ACC112 (cell line): ENCODE measurements at regions not wholly inside any gene's neighbourhood (a gene's known extent, or its start where the extent isn't known, plus 50 kb on each side); places are given as distances from the start of the nearest gene placed in this dataset.
"Not testable (repeated sequence)": the region's sequence is repeated elsewhere in the genome, so short reads cannot be mapped to it uniquely, and the experiment has no call there.

Source experiments
- H2AFZ ChIP-seq: fragments of 200-600 bp; sonication (generic); one replicate; pipeline ENCODE4 v1.6.0; 2017; ENCODE audit warnings: antibody characterized with exemption, low read length; ENCODE audit not compliant: unreplicated experiment
- H3K27ac ChIP-seq: fragments of 200-600 bp; sonication (generic); 2 replicates; pipeline ENCODE4 v1.5.1; 2014; ENCODE audit warnings: low read depth, mild to moderate bottlenecking, antibody characterized with exemption, low read length, moderate library complexity
- H3K27me3 ChIP-seq: fragments of 200-600 bp; sonication (generic); 2 replicates; pipeline ENCODE4 v1.6.1; 2014; ENCODE audit warnings: mild to moderate bottlenecking, antibody characterized with exemption, low read length, moderate library complexity, mixed read lengths; ENCODE audit not compliant: insufficient read depth
- H3K36me3 ChIP-seq: fragments of 200-600 bp; sonication (generic); 2 replicates; pipeline ENCODE4 v1.6.1; 2016; ENCODE audit warnings: mild to moderate bottlenecking, antibody characterized with exemption, low read length, moderate library complexity, mixed read lengths; ENCODE audit not compliant: insufficient read depth
- H3K4me1 ChIP-seq: fragments of 200-600 bp; sonication (generic); one replicate; pipeline ENCODE4 v1.6.1; 2016; ENCODE audit warnings: low read length, mixed read lengths; ENCODE audit not compliant: insufficient read depth, unreplicated experiment, control insufficient read depth
- H3K4me3 ChIP-seq: fragments of 200-600 bp; sonication (generic); 2 replicates; pipeline ENCODE4 v1.5.1; 2014; ENCODE audit warnings: mild to moderate bottlenecking, low read depth, low read length
- H3K79me2 ChIP-seq: fragments of 200-600 bp; sonication (generic); one replicate; pipeline ENCODE4 v1.6.0; 2016; ENCODE audit warnings: low read length; ENCODE audit not compliant: control insufficient read depth, unreplicated experiment, insufficient read depth

- H3K4me3 ChIP-seq: no peak overlapping the region
- no peak overlapping the region for H3K27ac ChIP-seq
- no peak overlapping the region for H2AFZ ChIP-seq
- no peaks in the 10 kb centered on the region for H3K27me3 ChIP-seq
- no peaks in the 10 kb centered on the region for H3K4me1 ChIP-seq
- no peaks in the 10 kb centered on the region for H3K79me2 ChIP-seq
- no peaks in the 10 kb centered on the region for H3K36me3 ChIP-seq
Observed at GRCh38 chr1:189131576-189131975, 1346.1 kb downstream of the BRINP3 start.

GRCh38 chr1:189139748-189140147, 1337.9 kb downstream of the BRINP3 start:
- not testable (repeated sequence) for H3K36me3 ChIP-seq, H2AFZ ChIP-seq, H3K4me3 ChIP-seq

GRCh38 chr1:189141056-189141455, 1336.6 kb downstream of the BRINP3 start:
- Histone ChIP-seq H3K4me3 (no peak overlapping the region), H3K36me3 (no peaks in the 10 kb centered on the region), H3K4me1 (no peaks in the 10 kb centered on the region), H3K27ac (no peak overlapping the region), H2AFZ (no peak overlapping the region), H3K27me3 (no peaks in the 10 kb centered on the region), H3K79me2 (no peaks in the 10 kb centered on the region)

More at GRCh38 chr1:189139748-189140147, 1337.9 kb downstream of the BRINP3 start:
- not testable (repeated sequence) for H3K27me3 ChIP-seq, H3K4me1 ChIP-seq, H3K79me2 ChIP-seq, H3K27ac ChIP-seq

- H3K79me2 ChIP-seq: no peaks in the 10 kb centered on the region
- no peaks in the 10 kb centered on the region for H3K36me3 ChIP-seq
- no peak overlapping the region for H3K4me3 ChIP-seq
- H3K4me1 ChIP-seq: no peaks in the 10 kb centered on the region
- no peak overlapping the region for H3K27ac ChIP-seq
- no peak overlapping the region for H2AFZ ChIP-seq
- no peaks in the 10 kb centered on the region for H3K27me3 ChIP-seq
Observed at GRCh38 chr1:189149547-189150375, 1327.9 kb downstream of the BRINP3 start.

GRCh38 chr1:189150624-189151023, 1327.0 kb downstream of the BRINP3 start:
- Histone ChIP-seq H3K4me1 (no peaks in the 10 kb centered on the region), H3K79me2 (no peaks in the 10 kb centered on the region), H2AFZ (no peak overlapping the region), H3K27me3 (no peaks in the 10 kb centered on the region), H3K4me3 (no peak overlapping the region), H3K27ac (no peak overlapping the region), H3K36me3 (no peaks in the 10 kb centered on the region)

GRCh38 chr1:189151361-189151760, 1326.3 kb downstream of the BRINP3 start:
- Histone ChIP-seq H3K4me3 (no peak overlapping the region), H3K4me1 (no peaks in the 10 kb centered on the region), H3K36me3 (no peaks in the 10 kb centered on the region), H3K27me3 (no peaks in the 10 kb centered on the region), H3K79me2 (no peaks in the 10 kb centered on the region), H2AFZ (no peak overlapping the region), H3K27ac (no peak overlapping the region)

GRCh38 chr1:189152685-189153084, 1325.0 kb downstream of the BRINP3 start:
- no peaks in the 10 kb centered on the region for H3K36me3 ChIP-seq
- no peak overlapping the region for H3K27ac ChIP-seq
- H2AFZ ChIP-seq: no peak overlapping the region
- no peaks in the 10 kb centered on the region for H3K4me1 ChIP-seq
- no peaks in the 10 kb centered on the region for H3K27me3 ChIP-seq
- H3K4me3 ChIP-seq: no peak overlapping the region
- no peaks in the 10 kb centered on the region for H3K79me2 ChIP-seq

GRCh38 chr1:189158155-189158554, 1319.5 kb downstream of the BRINP3 start:
- H2AFZ ChIP-seq: no peak overlapping the region
- no peaks in the 10 kb centered on the region for H3K36me3 ChIP-seq
- H3K79me2 ChIP-seq: no peaks in the 10 kb centered on the region
- no peaks in the 10 kb centered on the region for H3K4me1 ChIP-seq
- no peak overlapping the region for H3K27ac ChIP-seq
- no peak overlapping the region for H3K4me3 ChIP-seq
- no peaks in the 10 kb centered on the region for H3K27me3 ChIP-seq

- no peak overlapping the region for H3K4me3 ChIP-seq
- H2AFZ ChIP-seq: no peak overlapping the region
Observed at GRCh38 chr1:189175889-189176288, 1301.8 kb downstream of the BRINP3 start.

DNA sequence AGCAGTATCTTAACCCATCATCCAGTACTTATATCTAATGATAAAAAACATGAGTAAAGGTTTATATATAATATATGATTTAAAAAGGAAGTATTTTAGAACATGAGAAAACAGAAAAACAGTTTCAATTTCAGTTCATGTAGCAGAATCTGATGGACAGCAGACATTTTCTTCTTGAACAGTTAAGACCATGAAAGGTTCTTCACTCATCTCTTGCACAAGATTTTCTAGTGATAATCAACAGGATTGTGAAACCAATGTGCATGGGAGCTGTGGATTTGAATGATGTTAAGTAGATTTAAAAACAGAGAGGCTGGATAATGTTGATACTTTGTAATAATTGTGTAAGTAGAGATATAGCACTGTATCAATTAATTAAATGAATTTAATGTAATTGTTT, 1297.6 kb downstream of the BRINP3 start:
- Histone ChIP-seq H3K27me3 (no peaks in the 10 kb centered on the region), H2AFZ (no peak overlapping the region)

More at GRCh38 chr1:189175889-189176288, 1301.8 kb downstream of the BRINP3 start:
- H3K27me3 ChIP-seq: no peaks in the 10 kb centered on the region
- H3K36me3 ChIP-seq: no peaks in the 10 kb centered on the region
- no peaks in the 10 kb centered on the region for H3K4me1 ChIP-seq
- H3K79me2 ChIP-seq: no peaks in the 10 kb centered on the region
- H3K27ac ChIP-seq: no peak overlapping the region

DNA sequence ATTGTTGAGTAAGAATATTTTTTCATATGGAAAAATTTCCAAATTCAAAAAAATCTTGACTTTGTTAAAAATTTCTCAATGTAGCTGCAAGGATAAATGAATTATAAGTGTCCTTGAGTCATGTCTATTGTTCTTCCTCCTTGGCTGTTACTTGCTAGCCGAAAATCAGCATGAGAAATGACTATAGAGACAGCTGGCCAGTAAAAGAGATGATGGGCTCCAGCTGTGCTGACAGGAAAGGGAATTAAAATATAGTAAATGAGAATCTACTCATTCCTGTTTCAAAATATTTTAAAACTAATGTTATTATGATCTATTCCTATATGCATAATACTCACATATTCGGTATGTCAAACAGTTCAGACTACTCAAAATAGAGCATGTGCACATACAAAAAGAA, 1292.6 kb downstream of the BRINP3 start:
- H3K27ac ChIP-seq: no peak overlapping the region
- H3K4me3 ChIP-seq: no peak overlapping the region
- no peaks in the 10 kb centered on the region for H3K36me3 ChIP-seq
- H3K79me2 ChIP-seq: no peaks in the 10 kb centered on the region
- no peaks in the 10 kb centered on the region for H3K4me1 ChIP-seq
- H2AFZ ChIP-seq: no peak overlapping the region
- no peaks in the 10 kb centered on the region for H3K27me3 ChIP-seq

More for the DNA sequence above, 1297.6 kb downstream of the BRINP3 start:
- Histone ChIP-seq H3K79me2 (no peaks in the 10 kb centered on the region), H3K4me3 (no peak overlapping the region), H3K36me3 (no peaks in the 10 kb centered on the region), H3K27ac (no peak overlapping the region), H3K4me1 (no peaks in the 10 kb centered on the region)
